ES-I3 (cell line): ENCODE measurements at regions not wholly inside any gene's neighbourhood (a gene's known extent, or its start where the extent isn't known, plus 50 kb on each side); places are given as distances from the start of the nearest gene placed in this dataset.

ENCODE experiments used
- H3K36me3 ChIP-seq: 2 replicates; pipeline ENCODE4 v1.6.1; 2013; ENCODE audit warnings: mild to moderate bottlenecking, low read length, control low read depth, moderate library complexity; ENCODE audit not compliant: insufficient read depth
- H3K4me1 ChIP-seq: 2 replicates; pipeline ENCODE4 v1.6.1; 2013; ENCODE audit warnings: mild to moderate bottlenecking, control low read depth, low read length; ENCODE audit not compliant: insufficient read depth
- H3K9ac ChIP-seq: 2 replicates; pipeline ENCODE4 v1.6.1; 2013; ENCODE audit warnings: low read depth, mild to moderate bottlenecking, low read length, moderate library complexity
- H3K9me3 ChIP-seq: 2 replicates; pipeline ENCODE4 v1.6.1; 2013; ENCODE audit warnings: mild to moderate bottlenecking, low read length, moderate library complexity; ENCODE audit not compliant: control insufficient read depth, insufficient read depth

GRCh38 chr1:25088946-25089345, 143.4 kb downstream of the SYF2 start:
- H3K4me1 ChIP-seq = peaks cover 22% of the 10 kb centered on the region
- no peaks in the 10 kb centered on the region for H3K36me3 ChIP-seq
- H3K9ac ChIP-seq = no peak overlapping the region
- no peaks in the 10 kb centered on the region for H3K9me3 ChIP-seq

GRCh38 chr1:25088180-25088701, 144.1 kb downstream of the SYF2 start:
- H3K4me1 ChIP-seq = peaks cover 22% of the 10 kb centered on the region
- no peaks in the 10 kb centered on the region for H3K9me3 ChIP-seq
- H3K9ac ChIP-seq = no peak overlapping the region

DNA sequence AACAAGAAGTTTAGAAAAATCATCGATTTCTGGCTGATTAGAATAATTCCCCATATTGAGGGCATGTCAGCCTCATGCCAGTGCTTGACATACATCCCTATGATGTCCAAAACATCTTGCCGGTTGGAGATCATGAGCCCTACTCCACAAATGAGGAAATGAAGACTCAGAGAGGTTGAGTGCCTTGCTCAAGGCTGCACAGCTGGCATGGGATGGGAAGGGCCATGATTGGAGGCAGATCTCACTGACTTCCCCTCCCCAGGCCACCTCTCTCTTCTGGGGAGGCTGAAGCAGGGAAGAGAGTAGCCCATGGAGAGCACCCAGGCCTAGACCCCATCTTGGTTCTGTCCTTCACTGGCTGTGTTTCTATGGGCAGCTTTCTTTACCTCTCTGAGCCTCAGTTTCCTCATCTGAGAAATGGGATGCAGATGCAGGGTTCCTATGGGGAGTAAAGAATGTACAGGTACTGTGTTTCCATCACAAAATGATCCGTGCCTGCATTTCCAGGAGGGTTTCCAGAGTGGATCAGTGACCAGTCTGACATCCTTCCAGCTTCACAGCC, 145.7 kb downstream of the SYF2 start:
- Histone ChIP-seq H3K4me1 (peaks cover 18% of the 10 kb centered on the region), H3K9me3 (no peaks in the 10 kb centered on the region), H3K36me3 (no peaks in the 10 kb centered on the region), H3K9ac (no peak overlapping the region)

More at GRCh38 chr1:25088180-25088701, 144.1 kb downstream of the SYF2 start:
- no peaks in the 10 kb centered on the region for H3K36me3 ChIP-seq

- Histone ChIP-seq H3K36me3 (no peaks in the 10 kb centered on the region), H3K4me1 (peaks cover 5% of the 10 kb centered on the region; the same call in 1 of the 2 replicates), H3K9me3 (no peaks in the 10 kb centered on the region), H3K9ac (no peak overlapping the region)
Observed at GRCh38 chr1:25084407-25084806, 147.9 kb downstream of the SYF2 start.

DNA sequence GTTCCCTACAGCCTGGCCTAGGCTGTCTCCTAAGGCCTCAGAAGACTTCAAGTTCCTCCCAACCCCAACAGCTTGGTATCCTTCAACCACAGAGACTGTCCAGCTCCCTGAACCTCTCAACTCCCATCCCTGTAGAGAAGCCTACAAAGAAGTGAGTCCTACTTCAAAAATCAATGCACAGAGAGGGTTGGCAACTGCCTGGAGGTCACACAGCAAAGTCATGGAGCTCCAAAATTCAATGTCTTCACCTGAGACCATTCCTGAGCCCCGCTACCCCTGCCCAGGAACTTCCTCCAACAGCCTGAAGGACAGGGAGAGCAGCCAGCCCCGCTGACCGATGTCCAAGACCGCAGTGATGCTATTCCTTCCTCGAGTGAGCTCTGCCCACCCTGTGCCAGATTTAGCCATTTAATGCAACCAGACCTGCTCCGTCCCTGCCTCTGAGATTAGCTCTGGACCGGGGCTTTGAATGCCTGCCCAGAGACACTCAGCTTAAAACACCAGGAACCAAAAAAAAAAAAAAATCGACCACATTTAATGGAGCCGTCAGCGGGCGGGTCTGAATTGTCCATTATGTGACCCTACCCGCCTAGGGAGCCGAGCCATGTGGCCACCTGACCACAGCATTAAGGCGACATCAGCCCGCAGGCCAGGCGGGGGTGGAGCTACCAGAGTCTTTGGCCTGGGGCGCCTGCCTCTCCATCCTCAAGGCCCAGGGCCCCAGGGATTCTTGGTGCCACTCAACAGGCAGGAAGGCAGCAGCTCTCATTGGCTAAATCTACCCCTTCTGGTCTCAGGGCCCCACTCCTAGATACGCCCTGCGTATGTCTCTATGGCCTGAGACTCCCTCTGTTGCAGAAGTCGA, 148.6 kb downstream of the SYF2 start:
- H3K36me3 ChIP-seq = no peaks in the 10 kb centered on the region
- H3K9me3 ChIP-seq = no peaks in the 10 kb centered on the region
- H3K9ac ChIP-seq = no peak overlapping the region
- no peaks in the 10 kb centered on the region; the same call in 1 of the 2 replicates for H3K4me1 ChIP-seq

- Histone ChIP-seq H3K9me3 (no peaks in the 10 kb centered on the region), H3K36me3 (no peaks in the 10 kb centered on the region), H3K9ac (no peak overlapping the region), H3K4me1 (no peaks in the 10 kb centered on the region; the same call in 1 of the 2 replicates)
Observed at GRCh38 chr1:25082995-25083394, 149.3 kb downstream of the SYF2 start.

DNA sequence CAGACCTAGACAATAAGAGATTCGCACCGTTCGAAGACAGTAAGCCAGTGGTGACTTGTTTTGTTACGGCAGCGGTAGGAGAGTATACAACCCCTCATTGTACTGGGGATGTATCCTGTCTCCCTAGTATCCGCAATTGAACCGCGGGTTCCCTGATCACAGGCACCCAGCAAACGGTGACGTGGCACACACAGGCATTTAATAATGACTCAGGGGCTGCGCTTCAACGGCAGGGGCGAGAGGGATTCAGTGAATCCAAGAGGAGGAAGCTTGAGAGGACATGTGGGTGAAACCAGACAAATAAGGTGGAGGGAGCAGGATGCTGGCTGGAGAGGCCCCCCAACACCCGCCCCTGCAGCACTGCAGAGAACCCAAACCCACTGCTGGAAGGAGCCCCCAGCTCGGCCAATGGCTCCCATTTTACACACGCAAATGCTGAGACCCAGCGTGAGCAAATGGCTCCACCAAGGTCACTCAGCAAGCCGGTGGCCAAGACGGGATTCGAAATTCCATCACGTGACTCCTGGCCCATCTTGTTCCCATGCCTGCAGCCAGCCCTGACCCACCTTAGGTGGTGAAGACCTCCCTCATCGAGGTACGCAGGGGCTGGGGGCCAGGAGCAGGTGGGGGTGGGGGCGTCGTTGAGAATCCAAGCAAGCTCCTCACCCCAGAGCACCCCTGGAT, 149.9 kb downstream of the SYF2 start:
- no peaks in the 10 kb centered on the region for H3K9me3 ChIP-seq
- H3K36me3 ChIP-seq = no peaks in the 10 kb centered on the region
- no peak overlapping the region for H3K9ac ChIP-seq
- no peaks in the 10 kb centered on the region for H3K4me1 ChIP-seq

DNA sequence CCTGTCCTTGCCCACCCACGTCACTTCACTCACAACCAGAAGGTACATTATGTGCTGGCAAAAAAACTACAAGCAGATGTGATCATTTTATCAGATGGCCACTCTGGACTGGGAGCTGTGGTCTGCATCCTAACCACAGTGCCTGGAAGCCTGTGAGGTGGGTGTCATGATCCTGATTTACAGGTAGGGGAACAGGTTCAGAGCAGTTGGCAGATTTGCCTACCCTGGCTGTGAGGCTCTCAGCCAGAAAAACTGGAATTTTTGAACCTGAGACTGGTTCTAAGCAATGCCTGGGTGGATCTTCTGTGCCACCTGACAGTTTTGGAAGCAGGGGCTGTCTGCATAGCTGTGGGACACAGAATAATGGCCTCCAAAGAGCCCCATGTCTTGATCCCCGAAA, 150.8 kb downstream of the SYF2 start:
- Histone ChIP-seq H3K36me3 (no peaks in the 10 kb centered on the region), H3K9ac (no peak overlapping the region), H3K9me3 (no peaks in the 10 kb centered on the region), H3K4me1 (no peaks in the 10 kb centered on the region)

GRCh38 chr1:25080294-25081209, 150.5 kb upstream of the RUNX3 start:
- H3K9ac ChIP-seq = no peak overlapping the region
- no peaks in the 10 kb centered on the region for H3K9me3 ChIP-seq
- H3K36me3 ChIP-seq = no peaks in the 10 kb centered on the region
- no peaks in the 10 kb centered on the region for H3K4me1 ChIP-seq

GRCh38 chr1:25079048-25079447, 149.0 kb upstream of the RUNX3 start:
- no peaks in the 10 kb centered on the region for H3K36me3 ChIP-seq
- no peaks in the 10 kb centered on the region for H3K9me3 ChIP-seq
- H3K9ac ChIP-seq = no peak overlapping the region

DNA sequence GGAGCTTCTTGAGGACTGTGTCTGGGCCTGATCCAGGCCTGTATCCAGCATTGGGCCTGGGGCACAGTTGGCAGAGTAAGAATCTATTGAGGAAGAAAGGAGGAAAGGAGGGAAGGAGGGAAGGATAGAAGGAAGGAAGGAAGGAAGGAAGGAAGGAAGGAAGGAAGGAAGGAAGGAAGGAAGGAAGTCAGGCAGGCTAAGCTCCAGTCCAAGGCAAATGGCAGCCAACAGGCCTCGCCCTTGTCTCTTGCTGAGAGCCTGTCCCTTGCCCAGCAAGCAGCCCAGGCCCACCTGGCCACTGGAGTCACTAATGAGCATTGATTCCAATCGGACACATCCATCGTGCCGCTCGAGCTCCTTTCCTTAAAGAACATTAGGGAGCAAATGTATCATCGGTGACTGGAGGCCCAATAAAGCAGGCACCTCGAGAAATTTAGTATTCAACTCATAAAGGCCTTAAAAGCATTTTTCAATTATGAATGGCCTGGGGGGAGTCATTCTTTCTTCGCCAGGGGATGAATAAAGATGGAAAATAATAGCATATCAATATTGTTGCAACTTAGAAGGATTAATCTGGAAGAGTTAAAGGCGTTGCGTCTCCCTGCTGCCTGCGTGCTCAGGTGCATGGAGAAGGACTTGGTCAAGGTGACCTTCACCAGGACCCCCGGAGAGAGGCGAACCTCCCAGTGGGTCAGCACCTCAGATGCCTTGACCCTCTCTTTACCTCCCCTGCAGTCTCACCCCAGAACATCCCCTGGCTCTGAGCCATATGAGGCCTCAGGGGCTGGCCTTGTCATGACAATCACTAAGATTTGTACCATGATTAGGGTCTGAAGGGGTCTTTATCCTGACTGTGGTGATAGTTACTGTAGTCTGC, 144.5 kb upstream of the RUNX3 start:
- H3K4me1 ChIP-seq = no peaks in the 10 kb centered on the region
- H3K9me3 ChIP-seq = no peaks in the 10 kb centered on the region
- H3K9ac ChIP-seq = no peak overlapping the region
- no peaks in the 10 kb centered on the region for H3K36me3 ChIP-seq

More at GRCh38 chr1:25079048-25079447, 149.0 kb upstream of the RUNX3 start:
- no peaks in the 10 kb centered on the region for H3K4me1 ChIP-seq

DNA sequence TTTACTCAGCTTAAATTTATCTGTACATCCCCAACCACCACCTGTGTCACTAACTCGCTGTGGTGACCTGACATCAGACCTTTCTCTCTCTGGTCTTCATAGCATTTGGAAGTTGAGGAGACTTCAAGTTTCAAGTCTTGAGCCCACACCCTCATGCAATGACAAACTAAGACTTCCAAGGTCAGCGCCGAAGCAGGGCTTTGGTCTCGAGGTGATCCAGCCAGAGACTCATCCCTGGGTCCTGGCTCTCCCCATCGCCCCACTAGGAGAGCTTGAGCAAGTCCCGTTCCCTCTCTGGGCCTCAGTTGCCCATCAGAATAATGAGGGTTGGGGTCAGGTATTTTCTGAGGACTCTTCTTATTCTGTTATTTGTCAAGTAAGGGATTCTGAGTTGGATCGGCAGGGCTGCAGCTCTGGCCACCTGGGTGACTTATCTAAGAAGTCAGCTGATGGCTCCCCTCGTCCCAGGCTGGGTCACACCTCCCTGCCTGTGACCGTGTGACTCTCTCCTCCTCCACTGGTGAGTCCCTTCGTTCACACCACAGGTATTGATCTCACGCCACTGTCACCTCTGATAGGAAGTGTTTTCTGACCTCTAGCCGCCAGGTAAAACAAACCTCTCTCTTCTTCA, 143.7 kb upstream of the RUNX3 start:
- Histone ChIP-seq H3K9ac (no peak overlapping the region), H3K36me3 (no peaks in the 10 kb centered on the region), H3K4me1 (no peaks in the 10 kb centered on the region), H3K9me3 (no peaks in the 10 kb centered on the region)

- Histone ChIP-seq H3K9ac (no peak overlapping the region), H3K36me3 (no peaks in the 10 kb centered on the region), H3K9me3 (no peaks in the 10 kb centered on the region), H3K4me1 (no peaks in the 10 kb centered on the region)
Observed at GRCh38 chr1:25072461-25072860, 142.4 kb upstream of the RUNX3 start.
